ENCODE measurements at regions not wholly inside any gene's neighbourhood (a gene's known extent, or its start where the extent isn't known, plus 50 kb on each side); places are given as distances from the start of the nearest gene placed in this dataset.

GRCh38 chr13:75947448-75947847 is 311.3 kb downstream of the LMO7 start:
- H2AFZ ChIP-seq (ENCODE audit: low read depth), result no peak overlapping the region
- no peak overlapping the region for H3K4me3 ChIP-seq (ENCODE audit: low read depth in 2 of 2, low read length in 1 of 2)
- H3K27ac ChIP-seq (ENCODE audit: low read depth in 2 of 2, low read length in 1 of 2), result no peak overlapping the region
- no peaks in the 10 kb centered on the region for H4K20me1 ChIP-seq (ENCODE audit: insufficient read depth)
- no peak overlapping the region for H3K9ac ChIP-seq
- H3K9me2 ChIP-seq, result no peaks in the 10 kb centered on the region
- H3K9me3 ChIP-seq, result no peaks in the 10 kb centered on the region
- no peaks in the 10 kb centered on the region; the same call in 1 of the 2 replicates for H3K79me2 ChIP-seq (ENCODE audit: insufficient read depth)
- no peaks in the 10 kb centered on the region for H3F3A ChIP-seq (replicated peaks; ENCODE audit: insufficient read depth)
- ChIA-PET CTCF (interaction anchor here (1.7 kb wide), 1 partner anchor 159 kb away, joined by 3 read pairs; no protein-coding TSS in a partner anchor), POLR2A (no interaction called here)
- no peak for DNase-seq
- 47% methylated on average over 2 of the region's 2 CpGs for WGBS (ENCODE audit: low lambda C conversion rate)
- H3K4me2 ChIP-seq, result no peak overlapping the region
- H3K4me1 ChIP-seq (ENCODE audit: control insufficient read depth in 1 of 2, insufficient read depth in 2 of 2, low read depth in 1 of 2, low read length in 1 of 2), result no peaks in the 10 kb centered on the region; a peak in 1 of 4 replicates
- no peaks in the 10 kb centered on the region for H3K36me3 ChIP-seq (replicated peaks in 1 of 2; ENCODE audit: control insufficient read depth in 1 of 2, insufficient read depth in 2 of 2, low read length in 1 of 2)
- TF ChIP-seq TAF1 (IDR thresholded peaks at IDR 0.05; ENCODE audit: borderline replicate concordance, low read depth, low read length), result no peak
- TF ChIP-seq GATA2 (CRISPR knock-in tag; IDR thresholded peaks at IDR 0.05), result no peak
- TF ChIP-seq FOSL2 (IDR thresholded peaks at IDR 0.05; ENCODE audit: borderline replicate concordance, low read depth), result no peak
- no peak for TF ChIP-seq POLR2AphosphoS5 (IDR thresholded peaks at IDR 0.05; ENCODE audit: low read depth, low read length)
- TF ChIP-seq, protein P1, sequence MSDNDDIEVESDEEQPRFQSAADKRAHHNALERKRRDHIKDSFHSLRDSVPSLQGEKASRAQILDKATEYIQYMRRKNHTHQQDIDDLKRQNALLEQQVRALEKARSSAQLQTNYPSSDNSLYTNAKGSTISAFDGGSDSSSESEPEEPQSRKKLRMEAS (IDR thresholded peaks at IDR 0.05; ENCODE audit: low read depth), result no peak
- TF ChIP-seq CHD2 (IDR thresholded peaks at IDR 0.05; ENCODE audit: low read length, partially characterized antibody), result no peak
- no peak for TF ChIP-seq MXI1 (IDR thresholded peaks at IDR 0.05; ENCODE audit: low read depth, low read length)
- no peak for TF ChIP-seq TEAD4 (IDR thresholded peaks at IDR 0.05; ENCODE audit: borderline replicate concordance, insufficient read depth)
- no peak for TF ChIP-seq TCF12 (IDR thresholded peaks at IDR 0.05)
- TF ChIP-seq ELF1 (IDR thresholded peaks at IDR 0.05), result no peak
- no peak for TF ChIP-seq FOXM1 (IDR thresholded peaks at IDR 0.05; ENCODE audit: low read depth)
- TF ChIP-seq JUND (IDR thresholded peaks at IDR 0.05), result no peak
- TF ChIP-seq FOXJ3 (CRISPR knock-in tag; IDR thresholded peaks at IDR 0.05), result no peak
- TF ChIP-seq NRF1 (IDR thresholded peaks at IDR 0.05; ENCODE audit: low read depth, low read length), result no peak
- TF ChIP-seq REST (IDR thresholded peaks at IDR 0.05; ENCODE audit: low read depth, low read length), result no peak
- no peak for TF ChIP-seq ZBTB33 (IDR thresholded peaks at IDR 0.05; ENCODE audit: borderline replicate concordance, low read depth)
- TF ChIP-seq RCOR1 (IDR thresholded peaks at IDR 0.05; ENCODE audit: low read length), result no peak
- TF ChIP-seq, protein P2, sequence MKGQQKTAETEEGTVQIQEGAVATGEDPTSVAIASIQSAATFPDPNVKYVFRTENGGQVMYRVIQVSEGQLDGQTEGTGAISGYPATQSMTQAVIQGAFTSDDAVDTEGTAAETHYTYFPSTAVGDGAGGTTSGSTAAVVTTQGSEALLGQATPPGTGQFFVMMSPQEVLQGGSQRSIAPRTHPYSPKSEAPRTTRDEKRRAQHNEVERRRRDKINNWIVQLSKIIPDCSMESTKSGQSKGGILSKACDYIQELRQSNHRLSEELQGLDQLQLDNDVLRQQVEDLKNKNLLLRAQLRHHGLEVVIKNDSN (IDR thresholded peaks at IDR 0.05; ENCODE audit: borderline replicate concordance, low read depth), result no peak
- H3K27me3 ChIP-seq (ENCODE audit: insufficient read depth), result 0 out of 2 replicates have a peak, but pooled peaks cover 3% of the 10 kb centered on the region
